DMS53 treated with DMSO at 0.1 percent for 48 hours (cell line): ENCODE measurements at regions not wholly inside any gene's neighbourhood (a gene's known extent, or its start where the extent isn't known, plus 50 kb on each side); places are given as distances from the start of the nearest gene placed in this dataset.
"Not testable (repeated sequence)": the region's sequence is repeated elsewhere in the genome, so short reads cannot be mapped to it uniquely, and the experiment has no call there.

ENCODE experiments used
- DNase-seq: peaks from one replicate; lab custom pipeline; 2025; ENCODE audit not compliant: unreplicated experiment; lab: John Stamatoyannopoulos, UW

DNA sequence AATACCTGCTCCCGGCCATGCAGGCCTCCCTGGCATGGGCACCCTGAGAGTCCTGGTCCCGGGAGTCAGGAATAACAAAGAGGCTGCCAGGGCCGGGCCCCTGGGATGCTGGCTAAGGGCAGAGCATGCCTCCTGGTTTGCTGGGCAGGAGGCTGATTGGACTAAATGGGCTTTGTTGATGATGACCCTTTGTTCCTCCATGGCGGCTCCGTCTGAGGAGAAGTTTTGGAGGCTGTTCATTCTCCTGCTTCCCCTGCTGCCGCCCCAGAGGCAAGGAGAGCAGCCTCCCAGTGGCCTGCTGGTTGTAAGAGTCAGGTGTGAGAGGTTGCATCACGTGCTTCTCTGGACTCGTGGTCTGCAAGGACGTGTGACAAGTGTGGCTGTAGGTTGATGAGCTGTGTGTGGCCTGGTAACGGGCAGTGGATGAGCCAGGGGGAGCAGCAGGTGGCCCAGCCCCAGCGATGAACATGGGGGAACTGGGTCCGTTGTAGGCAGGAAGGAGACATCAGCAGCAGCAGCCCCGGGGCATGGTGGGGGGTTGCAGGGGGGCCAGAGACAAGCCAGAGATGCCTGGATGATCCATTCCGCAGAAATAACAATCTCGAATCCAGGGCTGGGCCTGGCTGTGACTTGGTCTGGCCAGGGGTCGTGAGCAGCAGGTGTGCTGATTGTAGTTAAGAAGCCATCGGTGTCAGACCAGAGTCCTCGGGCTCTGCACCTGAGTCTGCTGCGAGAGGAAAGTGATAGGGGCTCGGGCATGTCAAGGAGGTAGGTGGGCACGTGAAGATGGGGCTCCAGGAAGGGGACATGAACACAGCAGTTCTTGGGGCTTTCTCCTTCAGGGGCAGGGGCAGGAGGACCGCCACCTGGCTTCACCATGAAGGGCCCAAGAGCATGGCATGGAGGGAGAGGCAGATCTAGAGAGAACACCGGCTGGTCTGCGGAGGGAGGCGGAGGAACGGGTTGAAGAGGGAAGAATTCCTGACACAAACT lies 101.4 kb downstream of the TNFRSF13B start:
- DNase-seq, result no peak

DNA sequence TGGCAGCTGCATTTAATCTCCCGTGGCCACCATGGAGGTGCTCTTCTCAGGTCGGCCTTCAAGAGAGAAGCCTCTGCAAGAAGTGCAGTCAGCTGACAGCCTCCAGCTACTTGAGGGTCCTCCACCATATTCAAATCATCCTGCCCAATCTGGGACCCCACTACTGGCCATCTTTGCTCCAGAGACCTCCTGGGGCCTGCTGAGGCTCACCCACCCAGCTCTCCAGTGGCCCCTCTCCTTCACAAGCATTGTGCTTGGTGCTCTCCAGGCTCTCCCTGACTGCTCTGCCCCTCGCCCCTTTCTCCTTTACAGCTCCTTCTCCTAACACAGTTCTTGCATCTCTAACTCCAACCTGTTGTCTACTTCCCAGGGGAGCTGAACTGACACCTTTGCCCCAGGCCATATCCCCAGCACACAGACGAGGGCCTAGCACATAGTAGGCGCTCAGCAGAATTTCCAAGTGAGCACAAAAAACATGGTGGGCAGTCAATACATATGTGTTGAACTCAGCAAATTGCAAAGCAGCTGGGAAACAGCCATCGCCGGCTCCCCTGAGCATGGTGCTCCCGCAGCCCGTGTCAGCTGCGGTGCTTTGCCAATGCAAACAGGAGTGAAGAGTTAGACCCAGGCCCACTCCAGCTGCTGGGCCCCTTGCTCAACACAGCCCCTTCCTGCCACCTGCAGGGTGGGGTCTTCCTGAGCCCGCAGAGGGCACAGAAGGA lies 102.2 kb downstream of the TNFRSF13B start:
- not testable (repeated sequence) for DNase-seq

DNA sequence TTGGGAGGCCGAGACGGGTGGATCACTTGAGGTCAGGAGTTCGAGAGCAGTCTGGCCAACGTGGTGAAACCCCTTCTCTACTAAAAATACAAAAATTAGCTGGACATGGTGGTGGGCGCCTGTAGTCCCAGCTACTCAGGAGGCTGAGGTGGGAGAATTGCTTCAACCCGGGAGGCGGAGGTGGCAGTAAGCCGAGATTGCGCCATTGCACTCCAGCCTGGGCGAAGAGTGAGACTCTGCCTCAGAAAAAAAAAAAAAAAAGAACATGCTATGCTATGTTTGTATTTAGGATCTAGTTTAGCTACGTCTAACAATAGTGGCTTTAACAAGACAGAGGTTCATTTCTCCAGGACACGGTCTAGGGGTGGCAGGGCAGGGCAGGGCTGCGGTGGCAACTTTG lies 103.3 kb downstream of the TNFRSF13B start:
- DNase-seq, result not testable (repeated sequence)

DNA sequence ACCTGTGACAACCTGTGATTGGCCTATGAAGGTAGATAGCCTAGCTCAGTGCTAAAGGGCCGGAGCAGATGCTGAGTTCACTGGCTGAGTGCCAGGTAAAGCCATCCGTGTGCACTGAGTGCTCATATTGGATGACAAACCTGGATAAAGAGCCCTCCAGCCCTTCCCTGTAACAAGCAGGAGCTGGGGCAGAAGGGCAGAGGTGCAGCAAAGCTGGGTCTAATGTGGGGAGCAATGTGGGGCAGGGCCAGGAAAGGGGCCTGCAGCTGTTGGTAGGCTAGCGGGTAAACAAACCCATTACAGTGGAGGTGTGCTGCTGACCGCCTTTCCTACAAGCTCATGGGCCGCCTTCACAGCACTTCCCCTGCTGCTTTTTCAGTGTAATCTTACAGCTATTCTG lies 104.4 kb downstream of the TNFRSF13B start:
- not testable (repeated sequence) for DNase-seq

DNA sequence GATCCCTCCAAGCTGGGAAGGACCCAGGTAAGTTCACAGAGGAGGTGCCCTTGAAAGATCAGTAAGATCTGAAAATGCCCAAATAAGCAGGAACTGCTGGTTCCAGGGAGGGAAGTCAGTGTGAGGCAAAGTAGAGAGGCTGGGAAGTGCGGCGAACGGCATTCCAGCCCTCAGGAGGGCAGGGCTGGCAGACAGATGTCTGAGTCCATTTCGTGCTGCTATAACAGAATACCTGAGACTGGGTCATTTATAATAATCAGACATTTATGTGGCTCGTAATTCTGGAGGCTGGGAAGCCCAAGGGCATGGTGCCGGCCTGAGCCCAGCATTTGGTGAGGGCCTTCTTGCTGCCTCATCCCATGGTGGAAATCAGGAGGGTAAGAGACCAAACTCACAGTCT lies 105.1 kb downstream of the TNFRSF13B start:
- DNase-seq, result not testable (repeated sequence)

DNA sequence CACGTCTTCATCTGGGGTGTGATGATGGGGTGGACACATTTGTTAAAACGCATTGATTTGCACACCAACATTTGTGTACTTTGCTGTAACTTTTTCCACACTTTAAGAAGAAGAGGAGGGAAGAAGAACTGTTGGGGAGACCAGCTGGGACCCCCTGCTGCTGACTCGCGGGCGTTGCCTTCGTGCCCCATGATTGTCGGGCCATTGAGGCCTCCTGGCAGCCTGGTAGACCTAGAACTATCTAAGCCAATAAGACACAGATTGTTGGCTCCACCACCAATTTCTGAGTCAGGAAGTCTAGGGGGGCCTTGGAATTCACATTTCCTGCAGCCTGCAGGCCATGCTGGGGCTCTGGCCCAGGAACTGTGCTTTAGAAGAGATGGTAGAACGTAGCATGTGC lies 105.5 kb downstream of the TNFRSF13B start:
- DNase-seq, result no peak

DNA sequence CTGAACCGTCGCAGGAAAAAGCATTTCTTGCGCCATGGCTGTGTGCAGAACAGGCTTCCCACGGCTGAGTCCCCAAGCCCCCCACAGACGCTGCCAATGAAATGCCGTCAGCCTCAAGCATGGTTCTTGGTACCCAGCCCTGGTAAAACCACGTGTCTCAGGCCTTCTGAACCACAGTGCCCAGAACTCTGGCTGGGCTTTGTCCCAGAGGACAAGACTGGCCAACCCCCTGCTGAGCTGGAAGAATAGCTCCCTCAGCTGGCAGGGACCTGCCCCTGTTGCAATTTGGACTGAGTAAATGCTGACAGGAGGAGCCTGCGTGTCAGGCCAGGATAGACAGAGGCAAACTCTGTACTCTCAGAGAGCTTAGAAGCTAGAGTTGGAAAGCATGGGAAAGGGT lies 106.2 kb downstream of the TNFRSF13B start:
- peak; percentile 0 for DNase-seq

DNA sequence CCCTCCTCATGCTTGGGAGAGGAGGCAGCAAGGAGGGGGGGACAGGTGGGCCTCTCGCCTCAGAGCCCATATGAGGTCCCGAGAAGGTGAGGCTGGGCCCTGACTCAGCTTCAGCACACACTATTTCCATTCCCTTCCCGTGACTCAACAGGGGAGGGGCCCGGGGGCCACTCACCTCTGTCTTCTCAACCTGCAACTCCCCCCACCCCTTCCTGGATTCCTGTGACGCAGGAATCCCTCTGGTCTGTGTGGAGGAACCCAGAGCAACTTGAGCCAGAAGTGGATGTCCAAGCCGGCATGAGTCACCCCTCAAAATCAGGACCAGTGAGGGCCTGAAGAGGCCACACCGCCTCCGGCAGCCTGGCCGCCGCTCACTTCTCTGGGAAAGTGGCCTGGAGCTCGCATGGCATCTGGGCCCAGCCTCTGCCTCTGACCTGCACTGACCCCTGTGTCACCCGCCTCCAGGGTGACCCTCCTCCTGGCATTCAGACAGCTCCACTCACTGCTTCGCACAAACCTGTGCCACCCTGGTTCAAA lies 106.8 kb downstream of the TNFRSF13B start:
- DNase-seq, result not testable (repeated sequence)

DNA sequence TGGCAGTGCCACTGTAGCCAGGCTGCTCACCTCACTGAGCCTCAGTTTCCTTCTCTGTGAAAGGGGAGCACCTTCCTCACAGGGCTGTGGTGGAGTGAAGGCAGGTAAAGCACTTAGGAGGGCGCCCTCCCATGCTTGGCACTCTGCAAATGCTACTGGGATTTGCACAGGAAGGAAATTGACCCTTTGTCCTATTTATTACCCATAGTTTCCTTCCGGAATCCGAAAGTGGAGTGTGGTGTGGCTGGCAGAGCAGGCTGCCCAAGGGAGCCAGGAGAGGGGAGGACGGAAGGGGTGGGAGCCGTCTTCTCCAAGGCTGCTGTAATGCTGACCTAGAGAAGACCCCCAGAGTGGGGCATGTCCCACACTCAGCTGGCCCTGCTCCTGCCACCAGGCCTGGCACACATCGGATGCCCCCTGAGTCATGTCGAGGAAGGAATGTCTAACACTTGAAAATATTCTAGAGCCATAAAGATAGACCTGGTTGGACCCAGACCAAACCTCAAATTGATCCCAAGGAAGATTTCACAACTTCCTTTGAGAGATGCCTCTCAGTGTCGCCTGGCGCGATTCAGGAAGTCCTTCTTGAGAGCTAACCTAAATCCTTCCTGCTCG lies 107.3 kb downstream of the TNFRSF13B start:
- DNase-seq, result not testable (repeated sequence)

DNA sequence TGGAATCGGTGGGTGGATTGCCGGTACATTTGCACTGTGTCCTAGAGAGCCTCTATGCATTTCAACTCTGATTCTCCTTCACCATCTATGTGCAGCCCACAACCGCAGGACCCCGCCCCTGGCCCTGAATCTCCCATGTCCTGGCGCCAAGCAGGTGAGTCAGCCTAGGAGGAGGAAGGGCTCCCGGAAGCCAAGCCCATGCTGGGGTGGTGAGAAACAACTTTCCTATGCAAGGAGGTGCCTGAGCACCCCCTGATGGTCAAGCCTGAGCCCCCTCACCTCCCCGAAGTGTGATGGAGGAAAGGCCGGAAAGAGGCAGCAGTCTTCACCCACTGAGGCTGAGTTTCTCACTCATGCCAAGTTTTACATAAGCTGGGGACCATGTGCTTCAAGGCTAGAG lies 110.8 kb downstream of the TNFRSF13B start:
- DNase-seq, result not testable (repeated sequence)

DNA sequence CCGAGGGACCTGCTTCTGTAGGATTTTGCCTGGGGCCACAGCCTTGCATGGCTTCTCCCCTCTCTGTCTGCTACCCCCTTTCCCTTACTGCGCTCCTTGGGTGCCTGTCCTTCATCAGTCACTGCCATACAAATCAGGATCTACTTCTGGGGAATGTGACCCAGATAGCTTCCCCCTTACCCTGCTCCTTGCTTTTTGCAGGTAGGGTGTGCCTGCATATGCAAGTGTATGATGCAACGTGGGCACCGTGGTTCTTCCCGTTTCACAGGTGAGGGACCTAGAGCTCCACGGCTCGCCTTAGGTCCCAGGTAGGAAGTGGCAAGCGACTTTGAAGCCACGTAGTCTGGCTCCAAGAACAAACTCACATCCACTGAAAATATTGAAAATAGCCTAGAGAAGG lies 111.5 kb downstream of the TNFRSF13B start:
- DNase-seq, result not testable (repeated sequence)

DNA sequence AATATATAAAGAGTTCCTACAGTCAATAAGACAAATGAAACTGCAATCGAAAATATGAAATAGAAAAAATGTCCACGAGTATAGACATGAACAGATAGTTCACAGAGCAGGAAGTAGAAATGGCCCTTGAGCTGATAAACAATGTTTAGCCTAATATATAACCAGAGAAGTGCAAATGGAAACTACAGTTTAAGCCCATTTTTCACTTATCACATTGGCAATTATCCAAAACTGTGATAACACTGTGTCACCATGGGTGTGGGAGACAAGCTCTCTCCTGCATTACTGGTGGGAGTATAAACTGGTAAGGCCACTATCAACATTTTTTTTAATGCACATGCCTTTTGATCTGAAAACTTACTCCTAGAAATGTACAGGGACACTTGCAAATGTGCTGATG lies 112.4 kb downstream of the TNFRSF13B start:
- not testable (repeated sequence) for DNase-seq

DNA sequence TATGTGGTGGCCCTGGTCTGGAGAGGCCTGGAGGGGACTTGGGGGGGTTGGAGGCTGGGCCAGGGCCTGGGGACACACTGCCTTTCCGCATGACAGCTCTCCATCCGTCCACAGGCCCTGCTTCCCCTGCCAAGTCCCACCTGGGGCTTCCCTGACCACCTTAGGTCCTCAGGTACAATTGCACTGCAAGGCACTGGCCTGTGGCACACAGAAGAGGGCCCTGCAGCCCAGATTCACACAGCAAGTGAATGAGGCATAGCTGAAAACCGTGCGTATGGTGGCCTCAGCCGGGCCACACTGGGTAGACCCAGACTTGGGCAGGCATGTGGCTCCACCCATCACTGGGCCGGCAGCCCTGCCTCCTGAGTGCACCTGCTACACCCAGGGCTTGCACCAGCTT lies 114.2 kb downstream of the TNFRSF13B start:
- not testable (repeated sequence) for DNase-seq

DNA sequence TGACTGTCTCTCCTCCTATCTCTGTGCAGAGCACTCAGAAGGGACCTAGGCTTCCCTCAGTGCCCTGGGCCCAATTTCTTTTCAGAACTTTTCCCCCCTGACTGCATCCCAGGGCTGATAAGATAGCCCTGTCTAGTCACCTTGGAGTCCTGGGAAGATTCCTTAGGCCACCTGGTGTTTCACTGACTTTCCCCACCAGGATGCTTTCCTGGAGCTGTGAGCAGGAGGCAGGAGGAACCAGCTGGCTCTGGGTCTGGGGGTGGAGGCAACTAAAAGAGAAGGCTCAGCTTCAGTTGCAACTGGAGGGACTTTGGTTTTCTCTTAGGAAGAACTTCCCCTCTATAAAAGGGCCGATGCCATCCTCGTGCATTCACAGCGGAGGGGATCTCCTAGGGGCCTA lies 115.1 kb downstream of the TNFRSF13B start:
- DNase-seq, result not testable (repeated sequence)

DNA sequence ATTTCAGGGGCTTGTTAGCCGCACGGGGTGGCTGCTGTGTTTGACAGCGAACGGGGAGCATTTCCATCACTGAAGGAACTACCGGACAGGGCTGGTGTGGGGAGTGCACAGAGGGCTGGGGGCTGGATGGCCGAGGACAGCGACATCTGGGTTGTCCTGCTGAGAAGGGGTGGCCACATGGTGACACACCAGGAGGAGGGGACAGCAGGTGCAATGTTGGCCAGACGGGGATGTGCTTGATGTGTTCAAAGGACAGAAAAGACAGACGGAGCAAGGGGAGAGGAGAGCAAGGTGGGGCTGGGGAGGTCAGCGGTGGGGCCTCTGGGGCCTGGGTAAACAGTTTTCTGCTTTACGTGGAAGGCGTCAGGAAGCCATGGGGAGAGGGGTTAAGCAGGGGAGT lies 115.7 kb downstream of the TNFRSF13B start:
- DNase-seq, result not testable (repeated sequence)

DNA sequence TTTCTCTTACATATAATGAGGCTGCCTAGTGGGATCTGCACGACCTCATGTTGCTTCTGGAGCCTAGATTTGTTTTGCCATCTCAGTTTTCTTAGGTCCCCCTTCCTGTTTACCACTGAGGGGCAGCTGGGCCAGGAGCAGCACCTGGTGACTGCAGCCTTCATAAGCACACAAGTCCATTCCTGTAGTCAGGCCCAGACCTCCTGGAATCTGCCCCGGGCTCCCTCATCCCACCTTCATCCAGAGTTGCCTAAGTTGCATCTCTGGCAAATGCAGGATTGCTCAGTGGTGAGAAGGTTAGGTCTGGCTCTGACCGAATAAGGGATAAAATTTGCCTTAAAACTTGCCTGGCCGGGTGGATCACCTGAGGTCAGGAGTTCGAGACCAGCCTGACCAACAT lies 117.3 kb downstream of the TNFRSF13B start:
- not testable (repeated sequence) for DNase-seq

DNA sequence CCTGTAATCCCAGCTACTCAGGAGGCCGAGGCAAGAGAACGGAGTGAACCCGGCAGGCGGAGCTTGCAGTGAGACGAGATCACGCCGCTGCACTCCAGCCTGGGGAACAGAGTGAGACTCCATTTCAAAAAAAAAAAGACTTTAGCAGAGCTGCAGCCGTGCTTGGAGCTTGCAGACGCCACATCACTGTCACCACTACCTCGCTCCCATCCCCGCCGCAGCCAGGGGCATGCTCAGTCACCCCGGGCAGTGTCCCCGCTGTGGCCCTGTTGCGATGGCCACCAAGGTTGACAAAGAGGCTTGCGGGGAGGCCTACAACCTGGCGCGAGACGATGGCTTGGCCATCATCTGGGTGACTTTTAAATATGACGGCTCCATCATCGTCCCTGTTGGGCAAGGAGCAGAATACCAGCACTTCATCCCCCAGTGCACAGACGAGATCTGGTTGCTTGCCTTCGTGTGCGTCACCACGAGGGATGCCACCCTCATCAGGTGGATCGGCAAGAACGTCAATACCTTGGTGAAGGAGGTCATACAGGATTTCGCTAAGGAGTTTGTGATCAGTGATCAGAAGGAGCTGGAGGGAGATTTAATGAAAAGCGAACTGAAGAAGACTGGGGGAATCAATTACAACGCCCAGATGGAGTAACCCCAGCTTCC lies 118.1 kb downstream of the TNFRSF13B start:
- DNase-seq, result no peak

DNA sequence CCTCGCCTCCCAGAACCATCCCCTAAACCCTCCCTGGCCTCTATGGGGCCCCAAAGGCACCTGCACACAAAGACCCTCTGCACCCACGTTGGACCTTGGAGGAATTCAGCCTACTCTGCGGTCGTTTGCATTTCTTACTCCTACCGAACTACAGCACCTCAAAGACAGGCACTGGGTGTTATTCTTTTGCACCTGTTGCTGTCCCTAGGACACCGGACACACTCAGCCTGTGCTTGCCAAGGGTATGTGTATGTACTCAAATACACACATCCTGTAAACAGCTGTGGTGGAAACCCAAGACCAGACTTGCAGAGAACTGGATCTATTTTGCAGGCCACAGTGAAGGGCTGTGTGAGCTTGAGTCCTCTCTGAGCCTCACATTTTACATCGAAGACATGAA lies 122.1 kb downstream of the TNFRSF13B start:
- DNase-seq, result not testable (repeated sequence)

DNA sequence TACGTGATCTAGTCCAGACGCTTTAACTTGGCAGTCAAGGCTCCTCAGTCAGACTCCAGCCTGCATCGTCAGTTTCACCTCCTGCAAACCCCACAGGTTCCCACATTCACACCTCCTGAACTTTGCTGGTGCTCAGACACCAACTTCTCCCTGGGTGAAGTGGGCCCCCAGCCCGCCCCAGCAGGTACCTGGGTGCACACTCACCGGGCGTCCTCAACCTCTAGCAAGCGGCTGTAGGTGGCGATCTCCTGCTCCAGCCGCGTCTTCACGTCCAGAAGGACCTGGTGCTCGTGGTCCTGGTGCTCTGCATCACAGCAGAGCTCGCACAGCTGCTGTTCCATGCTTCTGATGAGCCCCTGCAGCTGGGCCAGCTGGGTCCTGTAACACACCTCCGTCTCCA lies 122.9 kb downstream of the TNFRSF13B start:
- DNase-seq, result not testable (repeated sequence)

DNA sequence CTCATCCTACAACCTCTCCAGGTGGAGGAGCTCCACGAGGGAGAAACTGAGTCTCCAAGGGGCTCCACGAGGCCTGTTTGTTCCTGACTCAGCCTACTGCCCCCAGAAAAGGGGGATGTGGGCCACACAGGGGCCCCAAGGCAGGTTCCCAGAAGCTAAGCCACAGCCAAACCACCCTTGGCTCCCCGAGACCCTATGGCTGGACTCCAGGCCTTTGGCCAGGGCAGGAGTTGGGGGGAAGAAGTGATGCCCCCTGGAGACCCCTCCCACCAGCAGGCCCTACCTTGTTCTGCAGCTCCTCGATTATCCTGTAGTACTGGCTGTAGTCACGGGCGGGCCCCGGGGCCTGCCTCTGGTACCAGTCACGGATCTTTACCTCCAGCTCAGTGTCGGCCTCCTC lies 126.8 kb downstream of the TNFRSF13B start:
- DNase-seq, result not testable (repeated sequence)

DNA sequence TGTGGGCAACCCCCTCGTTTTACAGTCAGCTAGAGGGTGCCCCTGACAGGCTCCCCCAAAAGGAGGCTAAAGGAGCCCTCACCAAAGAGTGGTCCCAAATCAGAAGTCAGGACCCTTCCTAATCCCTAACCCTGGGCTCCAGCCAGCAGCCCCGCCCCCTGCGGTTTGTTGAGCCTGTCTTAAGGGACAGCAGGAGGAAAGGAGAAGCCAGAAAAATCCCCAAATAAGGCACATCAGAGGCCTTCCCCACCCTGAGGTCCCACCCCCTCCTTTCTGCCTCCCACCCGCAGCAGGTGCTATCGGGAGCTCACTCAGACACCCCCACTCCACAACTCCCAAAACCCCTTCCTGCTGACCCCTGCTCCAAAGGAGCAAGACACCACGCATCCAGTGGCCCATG lies 127.2 kb downstream of the TNFRSF13B start:
- not testable (repeated sequence) for DNase-seq
